BLaER1 treated with 17β-estradiol and CSF1 and Interleukin-3, amounts not matched to agents 10 nM and 100 nM (cell line): ENCODE measurements at regions not wholly inside any gene's neighbourhood (a gene's known extent, or its start where the extent isn't known, plus 50 kb on each side); places are given as distances from the start of the nearest gene placed in this dataset.
A peak's percentile ranks its signal among the peaks of the same experiment; 100 is the strongest.
"Not testable (repeated sequence)": the region's sequence is repeated elsewhere in the genome, so short reads cannot be mapped to it uniquely, and the experiment has no call there.

Source experiments
- H3K27ac ChIP-seq, 11 experiments: shearing (Covaris generic); formaldehyde crosslinking; 2 replicates each; pipeline ENCODE4 v1.8.1; 2022
- H3K27me3 ChIP-seq, 11 experiments: shearing (Covaris generic); formaldehyde crosslinking; 2 replicates each; pipeline ENCODE4 v1.8.1; 2022
- H3K36me3 ChIP-seq, 11 experiments: shearing (Covaris generic); formaldehyde crosslinking; 2 replicates each; pipeline ENCODE4 v1.8.1; 2022
- H3K4me1 ChIP-seq, 10 experiments: shearing (Covaris generic); formaldehyde crosslinking; 2 replicates each; pipeline ENCODE4 v1.8.1; 2022
- H3K4me2 ChIP-seq, 11 experiments: shearing (Covaris generic); formaldehyde crosslinking; 2 replicates each; pipeline ENCODE4 v1.8.1; 2022
- H3K4me3 ChIP-seq, 10 experiments: shearing (Covaris generic); formaldehyde crosslinking; 2 replicates each; pipeline ENCODE4 v1.8.1; 2022
- H3K9ac ChIP-seq, 11 experiments: shearing (Covaris generic); formaldehyde crosslinking; 2 replicates each; pipeline ENCODE4 v1.8.1; 2022
- H3K9me3 ChIP-seq, 11 experiments: shearing (Covaris generic); formaldehyde crosslinking; replicated peaks in 1 of 11; 2 replicates each; pipeline ENCODE4 v1.8.1; 2022
- H4K20me1 ChIP-seq, 11 experiments: shearing (Covaris generic); formaldehyde crosslinking; 2 replicates each; pipeline ENCODE4 v1.8.1; 2022
- Cebpa-rat ChIP-seq, 11 experiments: shearing (Covaris generic); IDR thresholded peaks; 2 replicates each; pipeline ENCODE4 v1.8.1; 2022

DNA sequence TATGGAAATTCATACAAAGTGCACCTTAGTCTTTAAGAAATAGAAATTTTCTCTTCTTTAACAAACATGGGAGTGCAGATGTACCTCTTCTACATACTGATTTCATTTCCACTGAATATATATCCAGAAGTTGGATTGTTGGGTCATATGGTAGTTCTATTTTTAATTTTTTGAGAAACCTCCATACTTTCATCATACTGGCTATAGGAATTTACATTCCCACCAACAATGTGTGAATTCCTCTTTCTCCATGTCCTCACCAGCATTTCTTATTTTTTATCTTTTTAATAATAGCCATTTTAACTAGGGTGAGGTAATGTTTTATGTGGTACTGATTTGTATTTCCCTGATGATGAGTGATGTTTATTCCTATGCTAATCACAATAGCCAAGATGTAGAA is 87.5 kb downstream of the RGS2 start:
- H3K4me3 ChIP-seq: no peak overlapping the region
- H3K27me3 ChIP-seq: no peaks in the 10 kb centered on the region
- H3K4me2 ChIP-seq: no peak overlapping the region
- H3K9ac ChIP-seq: no peak overlapping the region
- H3K36me3 ChIP-seq: 0 out of 22 replicates have a peak, but pooled peaks cover 0 to under 1% (median 0%) of the 10 kb centered on the region in 11 experiments
- TF ChIP-seq Cebpa-rat (IDR thresholded peaks at IDR 0.05): no peak
- no peaks in the 10 kb centered on the region for H3K4me1 ChIP-seq
- H3K27ac ChIP-seq: no peak overlapping the region
- H3K9me3 ChIP-seq: peaks cover 12 to 22% (median 16%) of the 10 kb centered on the region in 11 experiments
- H4K20me1 ChIP-seq: no peaks in the 10 kb centered on the region

DNA sequence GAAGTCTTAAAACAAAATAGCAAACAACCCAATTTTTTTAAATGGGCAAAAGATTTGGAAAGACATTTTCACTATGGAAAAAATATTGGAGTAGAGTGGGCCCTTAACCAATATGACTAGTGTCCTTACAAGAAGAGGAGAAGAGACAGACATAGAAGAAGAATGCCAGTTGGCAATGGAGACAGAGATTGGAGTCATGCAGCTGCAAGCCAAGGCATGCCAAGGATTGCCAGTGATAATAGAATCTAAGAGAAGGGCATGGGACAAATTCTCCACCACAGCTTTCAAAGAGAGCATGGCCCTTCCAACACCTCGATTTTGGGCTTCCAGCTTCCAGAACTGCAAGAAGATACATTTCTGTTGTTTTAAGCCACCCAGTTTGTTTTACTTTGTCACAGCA is 92.7 kb downstream of the RGS2 start:
- no peaks in the 10 kb centered on the region for H3K9me3 ChIP-seq
- TF ChIP-seq Cebpa-rat (IDR thresholded peaks at IDR 0.05): no peak
- H3K9ac ChIP-seq: no peak overlapping the region
- no peak overlapping the region for H3K4me3 ChIP-seq
- no peaks in the 10 kb centered on the region for H3K27me3 ChIP-seq
- no peaks in the 10 kb centered on the region for H3K36me3 ChIP-seq
- no peaks in the 10 kb centered on the region for H4K20me1 ChIP-seq
- H3K4me1 ChIP-seq: peaks cover 22 to 39% (median 31%) of the 10 kb centered on the region in 10 experiments
- no peak overlapping the region for H3K27ac ChIP-seq
- H3K4me2 ChIP-seq: no peak overlapping the region

DNA sequence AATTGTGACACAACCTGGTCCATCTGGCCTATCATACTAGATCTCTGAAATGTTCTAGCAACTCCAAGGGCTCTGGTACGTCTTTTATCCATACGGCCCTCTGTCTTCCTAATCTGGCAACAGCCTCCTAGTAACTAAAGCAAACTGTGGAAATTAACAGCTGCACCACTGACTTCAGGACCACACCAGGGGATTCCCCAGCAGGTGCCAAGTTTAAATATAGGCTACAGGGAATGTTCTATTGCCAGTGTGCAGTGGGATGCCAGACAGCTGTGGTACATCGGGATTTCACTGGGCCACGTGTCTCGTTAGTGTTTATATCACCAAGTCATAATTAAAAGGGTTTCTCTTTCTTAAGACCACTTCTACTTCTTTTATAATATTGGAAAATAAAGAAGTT is 94.3 kb downstream of the RGS2 start:
- no peak overlapping the region for H3K4me3 ChIP-seq
- H3K9ac ChIP-seq: no peak overlapping the region
- no peaks in the 10 kb centered on the region for H3K9me3 ChIP-seq
- H3K4me1 ChIP-seq: peaks cover 22 to 39% (median 32%) of the 10 kb centered on the region in 10 experiments
- no peak for TF ChIP-seq Cebpa-rat (IDR thresholded peaks at IDR 0.05)
- no peak overlapping the region for H3K27ac ChIP-seq
- no peaks in the 10 kb centered on the region for H3K36me3 ChIP-seq
- no peaks in the 10 kb centered on the region for H4K20me1 ChIP-seq
- no peaks in the 10 kb centered on the region for H3K27me3 ChIP-seq
- peak overlapping the region in 8 of 11 experiments; percentile 59 to 77 (median 68); a peak in 17 of 22 replicates for H3K4me2 ChIP-seq

DNA sequence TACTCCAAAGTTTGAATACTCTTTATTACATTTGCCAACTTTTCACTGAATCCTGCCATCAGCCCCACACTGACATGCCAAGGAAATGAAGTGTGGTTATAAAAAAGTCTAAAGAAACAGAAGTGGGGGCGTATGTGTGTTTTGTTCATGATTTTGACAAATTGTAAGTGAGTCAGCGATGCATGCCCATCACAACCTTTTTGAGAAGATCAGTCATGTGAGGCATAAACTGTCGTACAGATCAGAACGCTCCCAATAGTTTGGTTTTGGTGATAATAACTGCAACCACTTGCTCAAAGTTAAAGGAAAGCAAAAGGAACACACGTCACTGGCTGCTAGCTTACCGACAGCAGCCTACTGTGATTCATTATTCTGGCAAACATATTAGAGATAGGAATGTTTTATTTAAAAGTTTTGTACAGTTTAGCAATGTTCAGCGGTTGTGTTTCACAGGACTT is 95.6 kb downstream of the RGS2 start:
- H3K27me3 ChIP-seq: no peaks in the 10 kb centered on the region
- peak overlapping the region; percentile 13 to 63 (median 46); a peak in 18 of 22 replicates for H3K9ac ChIP-seq
- H3K36me3 ChIP-seq: no peaks in the 10 kb centered on the region
- TF ChIP-seq Cebpa-rat (IDR thresholded peaks at IDR 0.05): no peak
- H4K20me1 ChIP-seq: no peaks in the 10 kb centered on the region
- peak overlapping the region in 9 of 10 experiments; percentile 5 to 39 (median 23); a peak in 10 of 20 replicates for H3K4me3 ChIP-seq
- peak overlapping the region; percentile 34 to 74 (median 61); a peak in 20 of 22 replicates for H3K27ac ChIP-seq
- H3K4me2 ChIP-seq: peak overlapping the region; percentile 60 to 84 (median 68)
- H3K9me3 ChIP-seq: 0 out of 22 replicates have a peak, but pooled peaks cover 0 to under 1% (median 0%) of the 10 kb centered on the region in 11 experiments
- H3K4me1 ChIP-seq: peaks cover 22 to 42% (median 34%) of the 10 kb centered on the region in 10 experiments

DNA sequence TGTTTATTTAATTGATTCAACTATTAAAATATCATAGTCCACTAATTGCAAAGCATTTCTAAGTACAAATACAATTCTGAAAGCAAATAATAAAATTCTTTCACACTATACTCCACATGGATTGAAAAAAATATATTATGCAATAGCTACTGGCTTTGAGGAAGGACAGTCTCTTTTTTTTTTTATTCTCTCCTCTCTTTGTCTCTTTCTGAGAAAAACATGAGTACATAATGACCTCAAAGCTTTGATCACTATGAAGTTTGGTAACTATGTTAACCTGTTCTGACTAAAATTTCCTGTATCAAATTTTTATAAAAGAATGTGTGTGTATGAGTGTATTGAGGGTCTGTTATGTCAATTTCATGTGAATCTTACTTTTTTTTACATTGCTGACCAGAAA is 96.2 kb downstream of the RGS2 start:
- H3K4me3 ChIP-seq: peak overlapping the region in 1 of 10 experiments; percentile 19; a peak in 2 of 20 replicates
- TF ChIP-seq Cebpa-rat (IDR thresholded peaks at IDR 0.05): no peak
- peaks cover 0 to 6% (median 0%) of the 10 kb centered on the region in 11 experiments; a peak in 1 of 22 replicates for H3K9me3 ChIP-seq
- H3K4me2 ChIP-seq: peak overlapping the region in 9 of 11 experiments; percentile 60 to 84 (median 73); a peak in 17 of 22 replicates
- peak overlapping the region in 10 of 11 experiments; percentile 10 to 74 (median 62); a peak in 16 of 22 replicates for H3K27ac ChIP-seq
- no peaks in the 10 kb centered on the region for H4K20me1 ChIP-seq
- H3K9ac ChIP-seq: peak overlapping the region in 3 of 11 experiments; percentile 13 to 57 (median 54); a peak in 3 of 22 replicates
- no peaks in the 10 kb centered on the region for H3K27me3 ChIP-seq
- H3K4me1 ChIP-seq: peaks cover 22 to 42% (median 34%) of the 10 kb centered on the region in 10 experiments
- H3K36me3 ChIP-seq: no peaks in the 10 kb centered on the region

DNA sequence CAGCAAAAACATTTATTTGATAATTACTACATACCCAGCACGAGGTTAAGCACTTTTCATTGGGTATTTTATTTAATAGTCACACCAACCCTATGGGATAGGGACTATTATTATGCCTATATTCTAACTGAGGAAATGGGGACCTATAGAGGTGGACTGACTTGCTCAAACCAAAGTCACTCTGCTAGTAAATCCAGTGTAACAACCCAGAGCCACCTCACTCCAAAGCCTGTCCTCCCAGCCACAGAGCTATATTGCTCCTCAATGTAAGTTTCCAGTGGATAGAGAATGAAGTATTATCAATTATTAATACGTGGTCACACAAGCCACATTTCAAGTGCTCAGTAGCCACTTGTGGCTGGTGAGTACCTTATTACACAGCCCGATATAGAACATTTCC is 97.5 kb downstream of the RGS2 start:
- Histone ChIP-seq H3K27ac (no peak overlapping the region), H3K27me3 (no peaks in the 10 kb centered on the region), H3K4me2 (peak overlapping the region in 3 of 11 experiments; percentile 68 to 77 (median 74); a peak in 1 of 22 replicates), H4K20me1 (no peaks in the 10 kb centered on the region), H3K9ac (no peak overlapping the region), H3K9me3 (peaks cover 0 to 9% (median 2%) of the 10 kb centered on the region in 11 experiments; a peak in 7 of 22 replicates), H3K4me1 (peaks cover 22 to 48% (median 40%) of the 10 kb centered on the region in 10 experiments), H3K36me3 (no peaks in the 10 kb centered on the region), H3K4me3 (no peak overlapping the region)
- no peak for TF ChIP-seq Cebpa-rat (IDR thresholded peaks at IDR 0.05)

DNA sequence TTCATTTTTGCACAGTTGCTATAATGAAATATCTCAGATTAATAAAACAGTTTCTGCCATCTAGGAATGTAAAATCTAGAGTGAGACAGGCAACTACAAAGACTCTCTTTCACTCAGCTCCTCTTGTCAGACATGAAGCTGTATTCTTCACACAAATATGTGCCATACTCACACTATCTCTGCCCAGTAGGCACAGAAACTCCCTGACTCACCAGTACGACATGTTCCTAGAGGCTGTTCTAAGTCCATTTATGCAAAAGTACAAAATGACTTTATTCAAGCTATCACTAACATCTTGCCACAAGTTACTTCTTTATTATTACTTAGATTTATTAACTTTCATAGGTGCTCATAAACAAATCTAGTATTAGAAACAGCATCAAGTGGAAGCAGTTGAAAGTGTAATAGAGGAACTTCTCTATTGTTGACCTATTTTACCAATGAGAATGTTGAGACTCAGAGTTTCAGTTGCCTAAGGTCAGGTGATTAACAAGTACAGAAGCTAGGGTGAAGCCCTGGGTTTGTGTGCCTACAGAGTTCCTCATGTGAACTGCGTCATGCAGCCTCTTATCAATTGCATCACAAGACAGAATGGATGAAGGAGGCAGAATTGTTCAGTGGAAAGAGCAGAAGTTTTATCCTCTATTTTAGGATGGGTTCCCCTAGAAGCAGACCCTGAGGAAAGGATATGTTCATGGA is 98.9 kb downstream of the RGS2 start:
- Histone ChIP-seq H3K27me3 (no peaks in the 10 kb centered on the region), H3K27ac (no peak overlapping the region), H3K36me3 (no peaks in the 10 kb centered on the region), H3K4me2 (peak overlapping the region in 2 of 11 experiments; percentile 40 to 41; a peak in 4 of 22 replicates), H3K9me3 (peaks cover 0 to 19% (median 12%) of the 10 kb centered on the region in 11 experiments; a peak in 12 of 22 replicates), H4K20me1 (no peaks in the 10 kb centered on the region), H3K4me1 (peaks cover 22 to 43% (median 40%) of the 10 kb centered on the region in 10 experiments), H3K9ac (no peak overlapping the region), H3K4me3 (no peak overlapping the region)
- no peak for TF ChIP-seq Cebpa-rat (IDR thresholded peaks at IDR 0.05)

DNA sequence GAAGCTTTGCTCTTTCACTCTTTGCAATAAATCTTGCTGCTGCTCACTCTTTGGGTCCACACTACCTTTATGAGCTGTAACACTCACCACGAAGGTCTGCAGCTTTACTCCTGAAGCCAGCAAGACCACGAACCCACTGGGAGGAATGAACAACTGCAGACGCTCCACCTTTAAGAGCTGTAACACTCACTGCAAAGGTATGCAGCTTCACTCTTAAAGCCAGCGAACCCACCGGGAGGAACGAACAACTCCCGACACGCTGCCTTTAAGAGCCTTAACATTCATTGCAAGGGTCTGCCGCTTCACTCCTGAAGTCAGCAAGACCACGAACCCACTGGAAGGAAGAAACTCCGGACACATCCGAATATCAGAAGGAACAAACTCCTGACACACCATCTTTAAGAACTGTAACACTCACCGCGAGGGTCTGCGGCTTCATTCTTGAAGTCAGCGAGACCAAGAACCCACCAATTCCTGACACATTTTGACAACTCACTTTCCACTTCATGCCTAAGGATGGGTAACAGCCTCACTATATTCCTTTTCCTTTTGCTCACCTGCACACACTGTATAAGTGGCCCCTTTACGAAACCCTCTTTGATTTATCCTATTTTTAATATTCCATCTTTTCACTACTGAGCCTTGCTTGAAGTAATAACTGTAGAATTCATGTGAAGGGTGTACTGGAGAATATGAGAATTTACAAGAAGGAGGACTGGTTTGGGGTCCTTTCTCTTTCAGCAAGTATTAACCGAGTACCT is 103.2 kb downstream of the RGS2 start:
- not testable (repeated sequence) for H3K4me3 ChIP-seq, H3K27ac ChIP-seq, H3K27me3 ChIP-seq, H3K4me2 ChIP-seq, H3K36me3 ChIP-seq, H3K9ac ChIP-seq, H4K20me1 ChIP-seq
- Histone ChIP-seq H3K4me1 (peaks cover 0 to 19% (median 7%) of the 10 kb centered on the region in 10 experiments; a peak in 13 of 20 replicates), H3K9me3 (peaks cover 0 to 19% (median 12%) of the 10 kb centered on the region in 11 experiments; a peak in 12 of 22 replicates)

DNA sequence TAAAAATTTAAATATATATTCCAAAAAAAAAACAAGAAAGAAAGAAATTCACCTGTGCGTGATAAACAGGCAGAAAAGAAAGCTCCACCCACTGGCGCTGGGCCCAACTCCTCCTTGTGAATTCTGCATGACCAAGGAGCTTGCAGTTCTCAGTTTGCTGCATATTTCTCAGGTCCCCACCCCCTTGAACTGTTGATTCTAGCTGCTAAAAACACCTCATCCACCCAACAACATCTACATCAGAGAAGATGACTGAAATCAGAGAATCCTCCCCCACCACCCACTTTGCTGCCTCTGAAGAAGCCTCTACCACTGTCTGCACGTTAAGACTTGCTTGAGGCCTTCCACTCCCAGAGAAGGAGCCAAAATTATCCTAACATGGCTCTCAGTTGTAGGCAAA is 104.8 kb downstream of the RGS2 start:
- Histone ChIP-seq H4K20me1 (no peaks in the 10 kb centered on the region), H3K9ac (no peak overlapping the region)

More for the DNA sequence above, 104.8 kb downstream of the RGS2 start:
- Histone ChIP-seq H3K27ac (no peak overlapping the region), H3K4me3 (no peak overlapping the region), H3K4me1 (peaks cover 0 to 12% (median 7%) of the 10 kb centered on the region in 10 experiments; a peak in 11 of 20 replicates), H3K4me2 (no peak overlapping the region), H3K9me3 (peaks cover 0 to 19% (median 12%) of the 10 kb centered on the region in 11 experiments; a peak in 12 of 22 replicates), H3K27me3 (no peaks in the 10 kb centered on the region), H3K36me3 (no peaks in the 10 kb centered on the region)
- no peak for TF ChIP-seq Cebpa-rat (IDR thresholded peaks at IDR 0.05)
